Caco-2 (cell line): ENCODE measurements at regions not wholly inside any gene's neighbourhood (a gene's known extent, or its start where the extent isn't known, plus 50 kb on each side); places are given as distances from the start of the nearest gene placed in this dataset.

Source experiments
- BruUV-seq: library from RNA; stranded (reverse); fragments of 400-500 nt; replicated peaks from 2 replicates; lab custom pipeline; 2021; lab: Mats Ljungman, UMichigan
- CTCF ChIA-PET: fragments of 300-600 bp; sonication (Branson Sonifier 250); formaldehyde crosslinking; loops from one replicate; lab custom pipeline; 2022; ENCODE audit warnings: antibody characterized with exemption; lab: Charles Lee
- POLR2A ChIA-PET: fragments of 300-600 bp; sonication (Branson Sonifier 250); formaldehyde crosslinking; loops from one replicate; lab custom pipeline; 2022; ENCODE audit warnings: antibody characterized with exemption; lab: Charles Lee
- DNase-seq, 2 experiments: peaks; one replicate each; pipeline versions ENCODE4 v3.0.0 to v3.0.0-alpha.2; 2020 to 2022
- H3K27me3 ChIP-seq: replicated peaks from 2 replicates; pipeline ENCODE4 v1.6.0; 2011; ENCODE audit warnings: low read length; ENCODE audit not compliant: control insufficient read depth, insufficient read depth
- H3K36me3 ChIP-seq: 2 replicates; pipeline ENCODE4 v1.5.1; 2011; ENCODE audit warnings: low read length; ENCODE audit not compliant: control insufficient read depth, insufficient read depth
- H3K4me1 ChIP-seq: fragments of 250-450 bp; sonication (Bioruptor Pico); 2 replicates; pipeline ENCODE4 v1.5.1; 2020; ENCODE audit warnings: mild to moderate bottlenecking
- H3K4me3 ChIP-seq: 2 replicates; pipeline ENCODE4 v1.5.1; 2011; ENCODE audit warnings: low read depth, mild to moderate bottlenecking, control low read depth, low read length
- H3K9me3 ChIP-seq: fragments of 250-450 bp; sonication (Bioruptor Pico); 2 replicates; pipeline ENCODE4 v1.5.1; 2020; ENCODE audit warnings: mild to moderate bottlenecking, moderate library complexity
- H3K27ac Mint-ChIP-seq: one replicate; pipeline ENCODE4 v1.8.0; 2022; ENCODE audit warnings: mixed read lengths; ENCODE audit not compliant: unreplicated experiment
- H3K27me3 Mint-ChIP-seq: one replicate; pipeline ENCODE4 v1.8.0; 2022; ENCODE audit warnings: mixed read lengths; ENCODE audit not compliant: insufficient read depth, unreplicated experiment
- H3K36me3 Mint-ChIP-seq: one replicate; pipeline ENCODE4 v1.8.0; 2022; ENCODE audit warnings: mild to moderate bottlenecking, mixed read lengths; ENCODE audit not compliant: insufficient read depth, unreplicated experiment
- H3K4me1 Mint-ChIP-seq: one replicate; pipeline ENCODE4 v1.8.0; 2022; ENCODE audit warnings: low read depth, mixed read lengths; ENCODE audit not compliant: unreplicated experiment
- H3K4me3 Mint-ChIP-seq: one replicate; pipeline ENCODE4 v1.8.0; 2022; ENCODE audit warnings: mild to moderate bottlenecking, moderate library complexity, mixed read lengths; ENCODE audit not compliant: unreplicated experiment
- H3K9me3 Mint-ChIP-seq: one replicate; pipeline ENCODE4 v1.8.0; 2022; ENCODE audit warnings: mixed read lengths; ENCODE audit not compliant: unreplicated experiment
- intact Hi-C: fragments of 100-400 bp; cut with micrococcal nuclease; formaldehyde crosslinking; loops from one replicate; pipeline ENCODE4 v1.10.0; 2022; ENCODE audit not compliant: unreplicated experiment
- TF ChIP-seq, protein P1 (sequence below), 2 experiments: fragments of 200-600 bp in 1 of 2; IDR thresholded peaks; 1 replicate in 1 of 2; 2 replicates in 1 of 2; pipeline versions ENCODE4 v1.5.1 to v1.8.0; 2011 to 2022; ENCODE audit warnings: antibody characterized with exemption in 1 of 2, control low read depth in 1 of 2, inconsistent platforms in 1 of 2, low read depth in 1 of 2, low read length in 1 of 2, mild to moderate bottlenecking in 1 of 2, moderate library complexity in 1 of 2; ENCODE audit not compliant: insufficient read depth in 1 of 2, severe bottlenecking in 1 of 2, unreplicated experiment in 1 of 2

- no peaks in the 10 kb centered on the region for H3K27me3 Mint-ChIP-seq
- peaks cover 51% of the 10 kb centered on the region for H3K9me3 Mint-ChIP-seq
- no peaks in the 10 kb centered on the region for H3K4me1 ChIP-seq
- TF ChIP-seq, protein P1, sequence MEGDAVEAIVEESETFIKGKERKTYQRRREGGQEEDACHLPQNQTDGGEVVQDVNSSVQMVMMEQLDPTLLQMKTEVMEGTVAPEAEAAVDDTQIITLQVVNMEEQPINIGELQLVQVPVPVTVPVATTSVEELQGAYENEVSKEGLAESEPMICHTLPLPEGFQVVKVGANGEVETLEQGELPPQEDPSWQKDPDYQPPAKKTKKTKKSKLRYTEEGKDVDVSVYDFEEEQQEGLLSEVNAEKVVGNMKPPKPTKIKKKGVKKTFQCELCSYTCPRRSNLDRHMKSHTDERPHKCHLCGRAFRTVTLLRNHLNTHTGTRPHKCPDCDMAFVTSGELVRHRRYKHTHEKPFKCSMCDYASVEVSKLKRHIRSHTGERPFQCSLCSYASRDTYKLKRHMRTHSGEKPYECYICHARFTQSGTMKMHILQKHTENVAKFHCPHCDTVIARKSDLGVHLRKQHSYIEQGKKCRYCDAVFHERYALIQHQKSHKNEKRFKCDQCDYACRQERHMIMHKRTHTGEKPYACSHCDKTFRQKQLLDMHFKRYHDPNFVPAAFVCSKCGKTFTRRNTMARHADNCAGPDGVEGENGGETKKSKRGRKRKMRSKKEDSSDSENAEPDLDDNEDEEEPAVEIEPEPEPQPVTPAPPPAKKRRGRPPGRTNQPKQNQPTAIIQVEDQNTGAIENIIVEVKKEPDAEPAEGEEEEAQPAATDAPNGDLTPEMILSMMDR (IDR thresholded peaks at IDR 0.05; ENCODE audit: insufficient read depth in 1 of 2, low read depth in 1 of 2, low read length in 1 of 2, severe bottlenecking in 1 of 2, unreplicated experiment in 1 of 2): no peak
- H3K36me3 Mint-ChIP-seq: no peaks in the 10 kb centered on the region
- no peaks in the 10 kb centered on the region for H3K27me3 ChIP-seq
- no peaks in the 10 kb centered on the region for H3K4me1 Mint-ChIP-seq
- intact Hi-C loops: no loop called here
- H3K36me3 ChIP-seq: no peaks in the 10 kb centered on the region
- POLR2A ChIA-PET: no interaction called here
- DNase-seq: no peak
- H3K27ac Mint-ChIP-seq: no peak overlapping the region
- no peak overlapping the region for H3K4me3 ChIP-seq
- CTCF ChIA-PET: no interaction called here
- no TSS peak for BruUV-seq
- H3K4me3 Mint-ChIP-seq: no peak overlapping the region
- H3K9me3 ChIP-seq: no peaks in the 10 kb centered on the region
Observed at GRCh38 chr7:57343901-57344622, 105.9 kb upstream of the ZNF716 start.

- no TSS peak for BruUV-seq
- ChIA-PET POLR2A (no interaction called here), CTCF (no interaction called here)
- Mint-ChIP-seq H3K4me1 (no peaks in the 10 kb centered on the region), H3K4me3 (no peak overlapping the region), H3K27ac (no peak overlapping the region), H3K36me3 (peaks cover 6% of the 10 kb centered on the region), H3K27me3 (no peaks in the 10 kb centered on the region), H3K9me3 (peaks cover 55% of the 10 kb centered on the region)
- DNase-seq: no peak
- H3K9me3 ChIP-seq: 0 out of 2 replicates have a peak, but pooled peaks cover 6% of the 10 kb centered on the region
- intact Hi-C loops: no loop called here
- H3K4me3 ChIP-seq: no peak overlapping the region
- H3K4me1 ChIP-seq: no peaks in the 10 kb centered on the region
- no peaks in the 10 kb centered on the region for H3K27me3 ChIP-seq
- TF ChIP-seq, protein P1 (IDR thresholded peaks at IDR 0.05; ENCODE audit: insufficient read depth in 1 of 2, low read depth in 1 of 2, low read length in 1 of 2, severe bottlenecking in 1 of 2, unreplicated experiment in 1 of 2): no peak
- no peaks in the 10 kb centered on the region for H3K36me3 ChIP-seq
Observed at GRCh38 chr7:57344957-57345356, 105.0 kb upstream of the ZNF716 start.

DNA sequence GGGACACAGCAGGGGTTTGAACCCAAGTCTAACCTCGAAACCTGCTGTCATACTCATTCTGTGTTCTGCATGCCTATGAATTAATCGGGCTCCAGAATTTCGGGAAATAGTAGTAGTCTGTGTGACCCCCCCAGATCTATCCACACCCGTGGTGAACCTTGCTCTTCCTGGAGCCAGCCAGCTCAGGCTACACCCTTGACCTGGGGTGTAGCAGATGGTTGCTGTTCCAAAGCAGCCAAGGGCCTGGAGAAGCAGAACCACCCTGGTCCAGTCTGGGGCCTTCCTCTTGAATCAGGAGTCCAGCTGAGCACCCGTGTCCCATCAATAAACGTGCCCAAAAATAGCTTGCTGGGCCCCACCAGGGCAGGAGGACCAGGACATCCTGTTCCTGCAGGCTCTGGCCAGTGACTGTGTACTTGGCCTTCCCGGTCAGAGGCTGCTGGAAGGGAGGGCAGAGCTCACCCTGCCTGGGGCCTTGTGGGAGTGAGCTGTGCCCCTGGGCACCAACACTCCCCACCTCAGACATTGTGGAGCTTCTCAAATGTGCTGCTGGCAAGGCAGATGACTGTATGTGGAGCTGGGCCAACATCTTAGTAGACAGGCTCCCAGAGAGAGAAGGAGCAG, 101.2 kb upstream of the ZNF716 start:
- peaks cover 6% of the 10 kb centered on the region for H3K36me3 Mint-ChIP-seq
- Histone ChIP-seq H3K4me1 (no peaks in the 10 kb centered on the region), H3K27me3 (no peaks in the 10 kb centered on the region), H3K9me3 (peaks cover 6% of the 10 kb centered on the region; the same call in 1 of the 2 replicates), H3K36me3 (no peaks in the 10 kb centered on the region), H3K4me3 (no peak overlapping the region)
- peaks cover 49% of the 10 kb centered on the region for H3K9me3 Mint-ChIP-seq
- TF ChIP-seq, protein P1 (IDR thresholded peaks at IDR 0.05; ENCODE audit: insufficient read depth in 1 of 2, low read depth in 1 of 2, low read length in 1 of 2, severe bottlenecking in 1 of 2, unreplicated experiment in 1 of 2): no peak
- no peak overlapping the region for H3K27ac Mint-ChIP-seq
- ChIA-PET CTCF (no interaction called here), POLR2A (no interaction called here)
- intact Hi-C loops: no loop called here
- no peak for DNase-seq
- no TSS peak for BruUV-seq
- no peak overlapping the region for H3K4me3 Mint-ChIP-seq
- no peaks in the 10 kb centered on the region for H3K4me1 Mint-ChIP-seq
- H3K27me3 Mint-ChIP-seq: no peaks in the 10 kb centered on the region
